GM23338 (cell line): ENCODE measurements at regions not wholly inside any gene's neighbourhood (a gene's known extent, or its start where the extent isn't known, plus 50 kb on each side); places are given as distances from the start of the nearest gene placed in this dataset.

ENCODE experiments used
- ATAC-seq: fragments of 200-7000 bp; cut with Tn5 transposase; 3 replicates; pipeline ENCODE4 v1.9.1; 2020
- DNase-seq: peaks from one replicate; pipeline ENCODE4 v3.0.0-alpha.2; 2015; ENCODE audit warnings: low spot score
- H2AFZ ChIP-seq: fragments of 200-600 bp; sonication (generic); 2 replicates; pipeline ENCODE4 v1.8.0; 2016; ENCODE audit warnings: antibody characterized with exemption, mild to moderate bottlenecking, moderate library complexity
- H3F3A ChIP-seq: fragments of 200-600 bp; sonication (generic); replicated peaks from 2 replicates; pipeline ENCODE4 v1.8.0; 2017; ENCODE audit warnings: antibody characterized with exemption, mixed run types, low read depth
- H3K27ac ChIP-seq: fragments of 200-600 bp; sonication (generic); 2 replicates; pipeline ENCODE4 v1.6.1; 2016; ENCODE audit warnings: low read depth
- H3K27me3 ChIP-seq: fragments of 200-600 bp; sonication (generic); 2 replicates; pipeline ENCODE4 v1.8.0; 2016; ENCODE audit warnings: mild to moderate bottlenecking, mixed run types, moderate library complexity; ENCODE audit not compliant: insufficient read depth
- H3K36me3 ChIP-seq: fragments of 200-600 bp; sonication (generic); 2 replicates; pipeline ENCODE4 v1.8.0; 2016; ENCODE audit warnings: mild to moderate bottlenecking; ENCODE audit not compliant: insufficient read depth
- H3K4me1 ChIP-seq: fragments of 200-600 bp; sonication (generic); 2 replicates; pipeline ENCODE4 v1.8.0; 2016; ENCODE audit warnings: mild to moderate bottlenecking, moderate library complexity; ENCODE audit not compliant: insufficient read depth
- H3K4me2 ChIP-seq: fragments of 200-600 bp; sonication (generic); 2 replicates; pipeline ENCODE4 v1.7.1; 2017; ENCODE audit warnings: mixed run types
- H3K4me3 ChIP-seq: fragments of 200-600 bp; sonication (generic); 2 replicates; pipeline ENCODE4 v1.6.1; 2016; ENCODE audit warnings: mixed run types
- H3K79me2 ChIP-seq: fragments of 200-600 bp; sonication (generic); replicated peaks from 2 replicates; pipeline ENCODE4 v1.8.0; 2017; ENCODE audit warnings: mild to moderate bottlenecking; ENCODE audit not compliant: insufficient read depth
- H3K9me2 ChIP-seq: fragments of 200-600 bp; sonication (generic); 2 replicates; pipeline ENCODE4 v1.8.0; 2017; ENCODE audit not compliant: insufficient read depth
- H4K20me1 ChIP-seq: fragments of 200-600 bp; sonication (generic); replicated peaks from 2 replicates; pipeline ENCODE4 v1.8.0; 2017; ENCODE audit warnings: mild to moderate bottlenecking; ENCODE audit not compliant: insufficient read depth
- H3K27ac Mint-ChIP-seq: 2 replicates; pipeline ENCODE4 v1.8.0; 2020; ENCODE audit warnings: inconsistent platforms, mild to moderate bottlenecking, moderate library complexity, mixed read lengths
- H3K27me3 Mint-ChIP-seq: 3 replicates; pipeline ENCODE4 v1.8.0; 2022; ENCODE audit warnings: low read depth, mild to moderate bottlenecking, moderate library complexity, mixed read lengths, inconsistent platforms; ENCODE audit not compliant: insufficient read depth, poor library complexity
- H3K36me3 Mint-ChIP-seq: 3 replicates; pipeline ENCODE4 v1.8.0; 2021; ENCODE audit warnings: low read depth, mild to moderate bottlenecking, inconsistent platforms, moderate library complexity, mixed read lengths
- H3K4me1 Mint-ChIP-seq: 3 replicates; pipeline ENCODE4 v1.8.0; 2020; ENCODE audit warnings: mild to moderate bottlenecking, inconsistent platforms, mixed read lengths
- H3K4me3 Mint-ChIP-seq: 3 replicates; pipeline ENCODE4 v1.8.0; 2021; ENCODE audit warnings: moderate library complexity, mild to moderate bottlenecking, inconsistent platforms, mixed read lengths
- H3K9me3 Mint-ChIP-seq: 3 replicates; pipeline ENCODE4 v1.8.0; 2020; ENCODE audit warnings: moderate library complexity, mild to moderate bottlenecking, inconsistent platforms, mixed read lengths
- CREB1 ChIP-seq: fragments of 250-450 bp; sonication (Bioruptor Pico); IDR thresholded peaks from 2 replicates; pipeline ENCODE4 v1.5.0; 2020; ENCODE audit warnings: low read depth, mild to moderate bottlenecking, moderate library complexity
- EZH2 ChIP-seq: fragments of 200-600 bp; sonication (generic); IDR thresholded peaks from one replicate; pipeline ENCODE4 v1.8.0; 2017; ENCODE audit warnings: antibody characterized with exemption, mild to moderate bottlenecking, low read depth; ENCODE audit not compliant: unreplicated experiment
- EZH2phosphoT487 ChIP-seq: fragments of 200-600 bp; sonication (generic); IDR thresholded peaks from one replicate; pipeline ENCODE4 v1.8.1; 2018; ENCODE audit warnings: antibody characterized with exemption; ENCODE audit not compliant: unreplicated experiment
- JUNB ChIP-seq: IDR thresholded peaks from one replicate; pipeline ENCODE4 v1.6.1; 2016; ENCODE audit warnings: antibody characterized with exemption; ENCODE audit not compliant: unreplicated experiment
- POLR2AphosphoS5 ChIP-seq: IDR thresholded peaks from 2 replicates; pipeline ENCODE4 v1.6.1; 2016; ENCODE audit warnings: antibody characterized with exemption, low read depth
- ZNF114 ChIP-seq: fragments of 250-450 bp; sonication (Bioruptor Pico); IDR thresholded peaks from 2 replicates; pipeline ENCODE4 v1.5.0; 2020; ENCODE audit warnings: mild to moderate bottlenecking, moderate library complexity
- ZNF331 ChIP-seq: fragments of 250-450 bp; sonication (Bioruptor Pico); IDR thresholded peaks from 2 replicates; pipeline ENCODE4 v1.5.0; 2020; ENCODE audit warnings: low read depth, mild to moderate bottlenecking, moderate library complexity
- TF ChIP-seq, protein P1 (sequence below): IDR thresholded peaks from one replicate; pipeline ENCODE4 v1.6.1; 2018; ENCODE audit warnings: antibody characterized with exemption; ENCODE audit not compliant: unreplicated experiment
- TF ChIP-seq, protein P2 (sequence below): IDR thresholded peaks from 2 replicates; pipeline ENCODE4 v1.6.1; 2016; ENCODE audit warnings: antibody characterized with exemption
- TF ChIP-seq, protein P3 (sequence below), 2 experiments: fragments of 200-600 bp in 1 of 2; sonication (generic) in 1 of 2; conservative IDR thresholded peaks; 2 replicates each; pipeline versions ENCODE4 v1.5.1 to v1.6.1; 2016 to 2017; ENCODE audit warnings: antibody characterized with exemption in 2 of 2, low read depth in 2 of 2, mild to moderate bottlenecking in 2 of 2, moderate library complexity in 1 of 2

DNA sequence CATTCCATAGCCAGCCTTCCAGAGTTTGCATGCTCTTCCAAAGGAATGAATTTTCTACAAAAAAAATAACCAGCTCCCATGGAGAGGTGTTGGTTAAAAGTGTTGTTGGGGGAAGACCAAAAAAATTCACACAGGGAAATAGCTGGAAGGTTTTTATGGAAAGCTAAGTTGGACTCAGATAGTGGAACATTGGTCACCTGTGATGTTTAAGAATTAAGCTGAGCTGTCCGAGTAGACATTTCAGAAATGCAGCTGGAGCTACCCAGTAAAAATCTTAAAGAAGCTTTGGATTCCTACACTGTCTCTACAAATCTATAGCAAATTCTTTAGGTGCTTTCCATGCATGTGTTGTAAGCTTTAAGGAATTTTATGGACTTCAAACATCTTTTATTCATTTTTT, 155.5 kb downstream of the THBS2 start:
- H3K9me2 ChIP-seq: peaks cover 25% of the 10 kb centered on the region
- DNase-seq: no peak
- H3K36me3 ChIP-seq: no peaks in the 10 kb centered on the region
- no peak overlapping the region for H3K4me3 ChIP-seq
- H3K4me2 ChIP-seq: no peak overlapping the region
- H3K79me2 ChIP-seq: no peaks in the 10 kb centered on the region
- no peaks in the 10 kb centered on the region for H3F3A ChIP-seq
- H4K20me1 ChIP-seq: no peaks in the 10 kb centered on the region
- Mint-ChIP-seq H3K4me3 (no peak overlapping the region), H3K4me1 (peaks cover 22% of the 10 kb centered on the region), H3K27me3 (no peaks in the 10 kb centered on the region), H3K9me3 (peaks cover 36% of the 10 kb centered on the region), H3K36me3 (peaks cover 5% of the 10 kb centered on the region), H3K27ac (no peak overlapping the region)
- H3K27me3 ChIP-seq: no peaks in the 10 kb centered on the region
- no peak overlapping the region for H3K27ac ChIP-seq
- ATAC-seq: no peak
- H3K4me1 ChIP-seq: peaks cover 5% of the 10 kb centered on the region; the same call in 1 of the 2 replicates
- H2AFZ ChIP-seq: no peak overlapping the region
- TF ChIP-seq CREB1 (CRISPR knock-in tag) (no peak), ZNF331 (CRISPR knock-in tag) (no peak), EZH2 (no peak), POLR2AphosphoS5 (no peak), ZNF114 (no peak), JUNB (no peak), EZH2phosphoT487 (no peak)
- TF ChIP-seq, protein P1, sequence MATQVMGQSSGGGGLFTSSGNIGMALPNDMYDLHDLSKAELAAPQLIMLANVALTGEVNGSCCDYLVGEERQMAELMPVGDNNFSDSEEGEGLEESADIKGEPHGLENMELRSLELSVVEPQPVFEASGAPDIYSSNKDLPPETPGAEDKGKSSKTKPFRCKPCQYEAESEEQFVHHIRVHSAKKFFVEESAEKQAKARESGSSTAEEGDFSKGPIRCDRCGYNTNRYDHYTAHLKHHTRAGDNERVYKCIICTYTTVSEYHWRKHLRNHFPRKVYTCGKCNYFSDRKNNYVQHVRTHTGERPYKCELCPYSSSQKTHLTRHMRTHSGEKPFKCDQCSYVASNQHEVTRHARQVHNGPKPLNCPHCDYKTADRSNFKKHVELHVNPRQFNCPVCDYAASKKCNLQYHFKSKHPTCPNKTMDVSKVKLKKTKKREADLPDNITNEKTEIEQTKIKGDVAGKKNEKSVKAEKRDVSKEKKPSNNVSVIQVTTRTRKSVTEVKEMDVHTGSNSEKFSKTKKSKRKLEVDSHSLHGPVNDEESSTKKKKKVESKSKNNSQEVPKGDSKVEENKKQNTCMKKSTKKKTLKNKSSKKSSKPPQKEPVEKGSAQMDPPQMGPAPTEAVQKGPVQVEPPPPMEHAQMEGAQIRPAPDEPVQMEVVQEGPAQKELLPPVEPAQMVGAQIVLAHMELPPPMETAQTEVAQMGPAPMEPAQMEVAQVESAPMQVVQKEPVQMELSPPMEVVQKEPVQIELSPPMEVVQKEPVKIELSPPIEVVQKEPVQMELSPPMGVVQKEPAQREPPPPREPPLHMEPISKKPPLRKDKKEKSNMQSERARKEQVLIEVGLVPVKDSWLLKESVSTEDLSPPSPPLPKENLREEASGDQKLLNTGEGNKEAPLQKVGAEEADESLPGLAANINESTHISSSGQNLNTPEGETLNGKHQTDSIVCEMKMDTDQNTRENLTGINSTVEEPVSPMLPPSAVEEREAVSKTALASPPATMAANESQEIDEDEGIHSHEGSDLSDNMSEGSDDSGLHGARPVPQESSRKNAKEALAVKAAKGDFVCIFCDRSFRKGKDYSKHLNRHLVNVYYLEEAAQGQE: no peak
- TF ChIP-seq, protein P2, sequence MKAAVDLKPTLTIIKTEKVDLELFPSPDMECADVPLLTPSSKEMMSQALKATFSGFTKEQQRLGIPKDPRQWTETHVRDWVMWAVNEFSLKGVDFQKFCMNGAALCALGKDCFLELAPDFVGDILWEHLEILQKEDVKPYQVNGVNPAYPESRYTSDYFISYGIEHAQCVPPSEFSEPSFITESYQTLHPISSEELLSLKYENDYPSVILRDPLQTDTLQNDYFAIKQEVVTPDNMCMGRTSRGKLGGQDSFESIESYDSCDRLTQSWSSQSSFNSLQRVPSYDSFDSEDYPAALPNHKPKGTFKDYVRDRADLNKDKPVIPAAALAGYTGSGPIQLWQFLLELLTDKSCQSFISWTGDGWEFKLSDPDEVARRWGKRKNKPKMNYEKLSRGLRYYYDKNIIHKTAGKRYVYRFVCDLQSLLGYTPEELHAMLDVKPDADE: no peak
- TF ChIP-seq, protein P3, sequence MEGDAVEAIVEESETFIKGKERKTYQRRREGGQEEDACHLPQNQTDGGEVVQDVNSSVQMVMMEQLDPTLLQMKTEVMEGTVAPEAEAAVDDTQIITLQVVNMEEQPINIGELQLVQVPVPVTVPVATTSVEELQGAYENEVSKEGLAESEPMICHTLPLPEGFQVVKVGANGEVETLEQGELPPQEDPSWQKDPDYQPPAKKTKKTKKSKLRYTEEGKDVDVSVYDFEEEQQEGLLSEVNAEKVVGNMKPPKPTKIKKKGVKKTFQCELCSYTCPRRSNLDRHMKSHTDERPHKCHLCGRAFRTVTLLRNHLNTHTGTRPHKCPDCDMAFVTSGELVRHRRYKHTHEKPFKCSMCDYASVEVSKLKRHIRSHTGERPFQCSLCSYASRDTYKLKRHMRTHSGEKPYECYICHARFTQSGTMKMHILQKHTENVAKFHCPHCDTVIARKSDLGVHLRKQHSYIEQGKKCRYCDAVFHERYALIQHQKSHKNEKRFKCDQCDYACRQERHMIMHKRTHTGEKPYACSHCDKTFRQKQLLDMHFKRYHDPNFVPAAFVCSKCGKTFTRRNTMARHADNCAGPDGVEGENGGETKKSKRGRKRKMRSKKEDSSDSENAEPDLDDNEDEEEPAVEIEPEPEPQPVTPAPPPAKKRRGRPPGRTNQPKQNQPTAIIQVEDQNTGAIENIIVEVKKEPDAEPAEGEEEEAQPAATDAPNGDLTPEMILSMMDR (conservative IDR thresholded peaks at IDR 0.05; ENCODE audit: low read depth in 2 of 2): no peak
